ENCODE measurements at regions not wholly inside any gene's neighbourhood (a gene's known extent, or its start where the extent isn't known, plus 50 kb on each side); places are given as distances from the start of the nearest gene placed in this dataset.

GRCh38 chr6:84280639-84281038, 53.2 kb upstream of the CEP162 start:
- Histone ChIP-seq H3K27ac (ENCODE audit: low read depth, low read length) (no peak overlapping the region), H3K4me1 (ENCODE audit: control insufficient read depth, low read length) (no peaks in the 10 kb centered on the region), H3K4me2 (ENCODE audit: low read length) (no peak overlapping the region), H4K20me1 (ENCODE audit: control insufficient read depth, insufficient read depth, low read depth, low read length) (no peaks in the 10 kb centered on the region), H3K9me3 (ENCODE audit: control insufficient read depth, insufficient read depth, low read length) (no peaks in the 10 kb centered on the region), H3K36me3 (ENCODE audit: control insufficient read depth, low read length) (no peaks in the 10 kb centered on the region), H3F3A (ENCODE audit: control insufficient read depth, insufficient read depth) (no peaks in the 10 kb centered on the region), H3K4me3 (ENCODE audit: low read length) (no peak overlapping the region), H3K27me3 (ENCODE audit: control insufficient read depth, low read length) (no peaks in the 10 kb centered on the region), H3K9me2 (replicated peaks; ENCODE audit: control insufficient read depth, low read length) (no peaks in the 10 kb centered on the region), H3K79me2 (ENCODE audit: control insufficient read depth, low read length) (no peaks in the 10 kb centered on the region)
- TF ChIP-seq EZH2phosphoT487 (IDR thresholded peaks at IDR 0.05; ENCODE audit: borderline replicate concordance, low read length) (no peak), CTCF (IDR thresholded peaks at IDR 0.05; ENCODE audit: low read depth, low read length, poor library complexity, severe bottlenecking) (no peak)

- Histone ChIP-seq H3K79me2 (ENCODE audit: control insufficient read depth, low read length) (no peaks in the 10 kb centered on the region), H3K4me3 (ENCODE audit: low read length) (no peak overlapping the region), H3K27ac (ENCODE audit: low read depth, low read length) (no peak overlapping the region), H3K9me3 (ENCODE audit: control insufficient read depth, insufficient read depth, low read length) (no peaks in the 10 kb centered on the region), H3K27me3 (ENCODE audit: control insufficient read depth, low read length) (no peaks in the 10 kb centered on the region), H3F3A (ENCODE audit: control insufficient read depth, insufficient read depth) (no peaks in the 10 kb centered on the region), H3K36me3 (ENCODE audit: control insufficient read depth, low read length) (no peaks in the 10 kb centered on the region), H3K4me2 (ENCODE audit: low read length) (no peak overlapping the region), H3K4me1 (ENCODE audit: control insufficient read depth, low read length) (no peaks in the 10 kb centered on the region), H3K9me2 (replicated peaks; ENCODE audit: control insufficient read depth, low read length) (no peaks in the 10 kb centered on the region), H4K20me1 (ENCODE audit: control insufficient read depth, insufficient read depth, low read depth, low read length) (no peaks in the 10 kb centered on the region)
- TF ChIP-seq CTCF (IDR thresholded peaks at IDR 0.05; ENCODE audit: low read depth, low read length, poor library complexity, severe bottlenecking) (no peak), EZH2phosphoT487 (IDR thresholded peaks at IDR 0.05; ENCODE audit: borderline replicate concordance, low read length) (no peak)
These were observed 52.6 kb upstream of the CEP162 start for GRCh38 chr6:84280030-84280429.

- no peaks in the 10 kb centered on the region for H3F3A ChIP-seq (ENCODE audit: control insufficient read depth, insufficient read depth)
- no peak overlapping the region for H3K4me2 ChIP-seq (ENCODE audit: low read length)
- H3K36me3 ChIP-seq (ENCODE audit: control insufficient read depth, low read length) = no peaks in the 10 kb centered on the region
- no peaks in the 10 kb centered on the region for H3K9me2 ChIP-seq (replicated peaks; ENCODE audit: control insufficient read depth, low read length)
- no peaks in the 10 kb centered on the region for H3K9me3 ChIP-seq (ENCODE audit: control insufficient read depth, insufficient read depth, low read length)
- no peak overlapping the region for H3K27ac ChIP-seq (ENCODE audit: low read depth, low read length)
- H3K27me3 ChIP-seq (ENCODE audit: control insufficient read depth, low read length) = no peaks in the 10 kb centered on the region
- no peaks in the 10 kb centered on the region for H4K20me1 ChIP-seq (ENCODE audit: control insufficient read depth, insufficient read depth, low read depth, low read length)
- no peaks in the 10 kb centered on the region for H3K79me2 ChIP-seq (ENCODE audit: control insufficient read depth, low read length)
- H3K4me1 ChIP-seq (ENCODE audit: control insufficient read depth, low read length) = no peaks in the 10 kb centered on the region
- no peak overlapping the region for H3K4me3 ChIP-seq (ENCODE audit: low read length)
- TF ChIP-seq EZH2phosphoT487 (IDR thresholded peaks at IDR 0.05; ENCODE audit: borderline replicate concordance, low read length) (no peak), CTCF (IDR thresholded peaks at IDR 0.05; ENCODE audit: low read depth, low read length, poor library complexity, severe bottlenecking) (no peak)
These were observed 51.0 kb upstream of the CEP162 start for GRCh38 chr6:84278321-84278998.
